ENCODE measurements at regions not wholly inside any gene's neighbourhood (a gene's known extent, or its start where the extent isn't known, plus 50 kb on each side); places are given as distances from the start of the nearest gene placed in this dataset.

DNA sequence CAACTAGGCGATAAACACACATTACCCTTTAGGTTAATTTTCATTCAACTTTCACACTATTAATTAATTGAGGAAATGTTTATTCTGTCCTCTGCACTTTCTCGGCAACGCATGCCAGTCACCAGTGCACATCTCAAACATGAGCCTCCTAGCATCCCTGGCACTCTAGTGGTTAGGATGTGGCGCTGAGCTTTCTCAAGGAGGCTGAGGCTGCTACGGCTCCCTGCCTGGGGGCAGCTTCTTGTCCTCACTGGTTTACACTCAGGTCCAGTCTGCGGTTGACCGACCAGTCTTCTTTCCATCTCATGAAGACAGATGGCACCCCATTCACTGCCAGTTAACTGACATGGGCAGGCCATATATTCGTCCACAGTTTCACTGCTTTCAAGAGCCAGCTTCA, 463.4 kb downstream of the EIPR1 start:
- no peak for DNase-seq (ENCODE audit: low read depth, low spot score)
- Histone ChIP-seq H3K27me3 (ENCODE audit: insufficient read depth, low read length) (no peaks in the 10 kb centered on the region), H3K4me1 (ENCODE audit: control insufficient read depth in 1 of 2, insufficient read depth in 2 of 2, low read length in 2 of 2) (no peaks in the 10 kb centered on the region), H3K27ac (ENCODE audit: low read depth, low read length) (no peak overlapping the region), H3K9ac (ENCODE audit: low read length) (no peak overlapping the region), H3K9me3 (ENCODE audit: control insufficient read depth in 1 of 2, insufficient read depth in 1 of 2, low read depth in 1 of 2, low read length in 2 of 2) (0 out of 4 replicates have a peak, but pooled peaks cover 0 to 6% of the 10 kb centered on the region in 2 experiments), H3K36me3 (ENCODE audit: control insufficient read depth in 1 of 2, insufficient read depth in 2 of 2, low read length in 2 of 2) (no peaks in the 10 kb centered on the region), H2AFZ (ENCODE audit: low read depth, low read length, poor library complexity, severe bottlenecking) (no peak overlapping the region), H3K4me2 (ENCODE audit: low read length) (no peak overlapping the region), H3K79me2 (ENCODE audit: insufficient read depth, low read length) (no peaks in the 10 kb centered on the region), H4K20me1 (ENCODE audit: insufficient read depth) (no peaks in the 10 kb centered on the region), H3K4me3 (replicated peaks in 1 of 2; ENCODE audit: low read depth in 1 of 2, low read length in 2 of 2) (no peak overlapping the region), H3K9me2 (ENCODE audit: insufficient read depth) (no peaks in the 10 kb centered on the region)
- POLR2A ChIA-PET = no interaction called here
- intact Hi-C loops (cut with micrococcal nuclease) = no loop called here
- RAD21 ChIA-PET (ENCODE audit: low non-redundant PET in 1 of 2, low total read pairs in 2 of 2, uncharacterized antibody in 2 of 2, unreplicated experiment in 2 of 2) = no interaction called here
- no peak for ATAC-seq
- no TSS peak for BruUV-seq (replicated peaks)
- TF ChIP-seq JUND (IDR thresholded peaks at IDR 0.05) (no peak), EGR1 (IDR thresholded peaks at IDR 0.05; ENCODE audit: low read depth) (no peak), EZH2 (IDR thresholded peaks at IDR 0.05) (no peak), SIN3A (IDR thresholded peaks at IDR 0.05; ENCODE audit: low read depth) (no peak), POLR2AphosphoS5 (IDR thresholded peaks at IDR 0.05; ENCODE audit: low read depth, low read length) (no peak), TCF7L2 (IDR thresholded peaks at IDR 0.05; ENCODE audit: borderline replicate concordance, extremely low read depth, insufficient read depth, insufficient read length) (no peak), SRF (IDR thresholded peaks at IDR 0.05; ENCODE audit: low read depth) (no peak), FOSL1 (IDR thresholded peaks at IDR 0.05; ENCODE audit: low read depth) (no peak), ZFX (IDR thresholded peaks at IDR 0.05) (no peak), RAD21 (IDR thresholded peaks at IDR 0.05; ENCODE audit: low read depth) (no peak), YY1 (IDR thresholded peaks at IDR 0.05; ENCODE audit: extremely low read depth, insufficient replicate concordance, low read depth, low read length) (no peak), CEBPB (IDR thresholded peaks at IDR 0.05; ENCODE audit: low read depth) (no peak), CBX3 (IDR thresholded peaks at IDR 0.05; ENCODE audit: low read depth) (no peak), ELF1 (IDR thresholded peaks at IDR 0.05; ENCODE audit: borderline replicate concordance, low read depth) (no peak)
- TF ChIP-seq, protein P1, sequence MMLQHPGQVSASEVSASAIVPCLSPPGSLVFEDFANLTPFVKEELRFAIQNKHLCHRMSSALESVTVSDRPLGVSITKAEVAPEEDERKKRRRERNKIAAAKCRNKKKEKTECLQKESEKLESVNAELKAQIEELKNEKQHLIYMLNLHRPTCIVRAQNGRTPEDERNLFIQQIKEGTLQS (IDR thresholded peaks at IDR 0.05) = no peak
- CTCF ChIA-PET = no interaction called here

All from HCT116 (cell line).